K562 (cell line): ENCODE measurements at regions not wholly inside any gene's neighbourhood (a gene's known extent, or its start where the extent isn't known, plus 50 kb on each side); places are given as distances from the start of the nearest gene placed in this dataset.

Experiments
- ATAC-seq: fragments of 200-7000 bp; cut with Tn5 transposase; 3 replicates; pipeline ENCODE4 v1.9.1; 2020; ENCODE audit warnings: moderate library complexity
- BruUV-seq: library from RNA; stranded (reverse); fragments of 400-500 nt; replicated peaks from 2 replicates; lab custom pipeline; 2021; lab: Mats Ljungman, UMichigan
- CTCF ChIA-PET: fragments of 300-600 bp; formaldehyde crosslinking; extraction: SDS; loops from one replicate; lab custom pipeline; 2021; ENCODE audit warnings: low intra/inter-chr PET ratio; lab: Yijun Ruan, JAX
- POLR2A ChIA-PET: fragments of 300-600, 350-650 bp; sonication (Branson Sonifier 250); formaldehyde crosslinking; extraction: SDS; loops from one replicate; lab custom pipeline; 2021; ENCODE audit warnings: antibody characterized with exemption, inconsistent platforms; lab: Yijun Ruan, JAX
- DNase-seq, 4 experiments: peaks; one replicate each; pipeline versions ENCODE4 v3.0.0 to v3.0.0-alpha.2; 2011 to 2018; ENCODE audit warnings: low spot score in 3 of 4, mixed read lengths in 3 of 4; ENCODE audit errors: extremely low read depth in 1 of 4
- FAIRE-seq: peaks from 2 replicates; lab custom pipeline; 2011; peaks lifted over from hg19 to GRCh38; lab: Jason Lieb, UNC
- H2AFZ ChIP-seq: 2 replicates; pipeline ENCODE4 v1.6.0; 2011; ENCODE audit warnings: low read depth, low read length, control low read depth, inconsistent platforms
- H3K27ac ChIP-seq: fragments of 200-600 bp; 3 replicates; pipeline ENCODE4 v1.8.0; 2011; ENCODE audit warnings: low read depth, mild to moderate bottlenecking, control low read depth, inconsistent platforms, low read length, moderate library complexity, mixed read lengths; ENCODE audit errors: extremely low read depth
- H3K27me3 ChIP-seq, 2 experiments: fragments of 300-600 bp in 1 of 2; 2 replicates in 1 of 2; 3 replicates in 1 of 2; pipeline versions ENCODE4 v1.6.0 to v1.8.0; 2011; ENCODE audit warnings: inconsistent platforms in 2 of 2, low read length in 2 of 2, mild to moderate bottlenecking in 1 of 2, mixed read lengths in 1 of 2, moderate library complexity in 1 of 2; ENCODE audit not compliant: control insufficient read depth in 2 of 2, insufficient read depth in 2 of 2
- H3K36me3 ChIP-seq: fragments of 300-600 bp; 3 replicates; pipeline ENCODE4 v1.8.0; 2011; ENCODE audit warnings: mild to moderate bottlenecking, low read length, inconsistent platforms; ENCODE audit not compliant: control insufficient read depth, insufficient read depth
- H3K4me1 ChIP-seq, 2 experiments: fragments of 200-600 bp in 1 of 2; replicated peaks in 1 of 2; 2 replicates in 1 of 2; 3 replicates in 1 of 2; pipeline versions ENCODE4 v1.5.1 to v1.8.0; 2011; ENCODE audit warnings: inconsistent platforms in 2 of 2, low read length in 2 of 2, mild to moderate bottlenecking in 1 of 2, mixed read lengths in 1 of 2, moderate library complexity in 1 of 2; ENCODE audit not compliant: control insufficient read depth in 2 of 2, insufficient read depth in 2 of 2
- H3K4me2 ChIP-seq: 2 replicates; pipeline ENCODE4 v1.6.1; 2011; ENCODE audit warnings: low read length, control low read depth, inconsistent platforms, mixed read lengths; ENCODE audit not compliant: insufficient read depth
- H3K4me3 ChIP-seq: fragments of 200-600 bp; sonication (generic), shearing (Covaris generic); 2 replicates; pipeline ENCODE4 v1.5.1; 2016; ENCODE audit warnings: control low read depth, inconsistent platforms
- H3K79me2 ChIP-seq: fragments of 200-600 bp; 3 replicates; pipeline ENCODE4 v1.8.0; 2011; ENCODE audit warnings: low read length, inconsistent platforms; ENCODE audit not compliant: control insufficient read depth, insufficient read depth
- H3K9ac ChIP-seq, 2 experiments: 2 replicates each; pipeline versions ENCODE4 v1.6.0 to v1.6.1; 2011; ENCODE audit warnings: low read depth in 2 of 2, low read length in 2 of 2, control low read depth in 1 of 2, inconsistent platforms in 1 of 2, mild to moderate bottlenecking in 1 of 2, mixed read lengths in 1 of 2; ENCODE audit not compliant: insufficient read depth in 1 of 2
- H3K9me1 ChIP-seq: one replicate; pipeline ENCODE4 v1.6.0; 2011; ENCODE audit warnings: inconsistent platforms, mild to moderate bottlenecking, low read length, moderate library complexity; ENCODE audit not compliant: control insufficient read depth, insufficient read depth
- H3K9me3 ChIP-seq: replicated peaks from 2 replicates; pipeline ENCODE4 v1.5.1; 2011; ENCODE audit warnings: low read depth, low read length, inconsistent platforms; ENCODE audit not compliant: control insufficient read depth, insufficient read depth
- H4K20me1 ChIP-seq: replicated peaks from 2 replicates; pipeline ENCODE4 v1.6.1; 2011; ENCODE audit warnings: low read length, inconsistent platforms, mixed read lengths; ENCODE audit not compliant: control insufficient read depth, insufficient read depth
- CC2D1A ChIP-seq: fragments of 450-650 bp; IDR thresholded peaks from 2 replicates; pipeline ENCODE4 v1.6.1; 2017; ENCODE audit warnings: mild to moderate bottlenecking
- MYBL2 ChIP-seq, 2 experiments: fragments of 450-650 bp in 1 of 2; sonication (generic) in 1 of 2; formaldehyde crosslinking in 1 of 2; IDR thresholded peaks; 2 replicates each; pipeline versions ENCODE4 v1.6.1 to v1.8.1; 2017 to 2022; ENCODE audit warnings: borderline replicate concordance in 1 of 2, inconsistent platforms in 1 of 2, low read depth in 1 of 2, mild to moderate bottlenecking in 1 of 2, missing genetic modification reagents in 1 of 2, moderate library complexity in 1 of 2
- ZNF436 ChIP-seq: fragments of 250-450, 450-650 bp; sonication (Bioruptor Pico); formaldehyde crosslinking; IDR thresholded peaks from 2 replicates; pipeline ENCODE4 v1.7.0; 2020; ENCODE audit warnings: mild to moderate bottlenecking
- WGBS: fragments of 100-300 bp; shearing (Covaris generic); methylation state at CpG from one replicate; pipeline ENCODE4 v1.1.6; 2016; ENCODE audit warnings: low coverage, mixed read lengths; ENCODE audit not compliant: insufficient coverage; ENCODE audit errors: missing lambda C conversion rate; 5-methylcytosine and 5-hydroxymethylcytosine counted together
- in situ Hi-C: fragments of 300-500 bp; cut with MboI; formaldehyde crosslinking; loops from 4 replicates; pipeline ENCODE4 v1.15.0; 2018; ENCODE audit warnings: inconsistent platforms, mixed read lengths
- intact Hi-C: fragments of 100-400 bp; cut with micrococcal nuclease; formaldehyde crosslinking; loops from 2 replicates; pipeline ENCODE4 v1.14.2; 2022
- TF ChIP-seq, protein P1 (sequence below): fragments of 450-650 bp; formaldehyde crosslinking; IDR thresholded peaks from 2 replicates; pipeline ENCODE4 v1.4.0; 2020; ENCODE audit warnings: mild to moderate bottlenecking
- TF ChIP-seq, protein P2 (sequence below): fragments of 450-650 bp; IDR thresholded peaks from 2 replicates; pipeline ENCODE4 v1.6.1; 2018; ENCODE audit not compliant: partially characterized antibody

DNA sequence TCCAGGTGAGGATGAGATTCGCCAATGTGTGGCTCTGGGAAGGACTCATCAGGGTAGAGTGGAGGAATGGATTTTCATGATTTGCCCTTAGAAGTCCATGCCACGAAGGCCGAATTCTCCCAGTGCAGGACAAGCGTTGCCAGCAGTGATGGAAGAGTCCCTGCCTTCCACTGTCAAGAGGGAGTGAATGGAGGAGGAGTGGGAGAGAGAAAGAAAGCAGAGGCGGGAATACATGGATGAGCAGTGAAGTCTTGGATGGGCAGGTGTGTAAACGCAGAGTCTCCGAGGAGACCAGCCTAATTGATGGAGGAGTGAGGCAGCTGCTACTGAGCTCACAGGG is 419.2 kb downstream of the GLRX3 start:
- H3K9me1 ChIP-seq: no peaks in the 10 kb centered on the region
- no peaks in the 10 kb centered on the region for H4K20me1 ChIP-seq
- H3K4me3 ChIP-seq: no peak overlapping the region
- no peaks in the 10 kb centered on the region for H3K36me3 ChIP-seq
- no peak overlapping the region for H2AFZ ChIP-seq
- no peak overlapping the region for H3K4me2 ChIP-seq
- FAIRE-seq (no peak), DNase-seq (no peak), ATAC-seq (no peak)
- CTCF ChIA-PET: no interaction called here
- WGBS: 0% methylated on average over 3 of the region's 7 CpGs
- peaks cover 0 to 7% of the 10 kb centered on the region in 2 experiments; a peak in 2 of 5 replicates for H3K27me3 ChIP-seq
- in situ Hi-C loops (no loop called here), intact Hi-C loops (no loop called here)
- no peak overlapping the region for H3K9ac ChIP-seq
- TF ChIP-seq MYBL2 (IDR thresholded peaks at IDR 0.05; ENCODE audit: low read depth) (no peak), MYBL2 (CRISPR knock-in tag; IDR thresholded peaks at IDR 0.05; ENCODE audit: borderline replicate concordance) (no peak), ZNF436 (CRISPR knock-in tag) (no peak), CC2D1A (no peak)
- TF ChIP-seq, protein P1, sequence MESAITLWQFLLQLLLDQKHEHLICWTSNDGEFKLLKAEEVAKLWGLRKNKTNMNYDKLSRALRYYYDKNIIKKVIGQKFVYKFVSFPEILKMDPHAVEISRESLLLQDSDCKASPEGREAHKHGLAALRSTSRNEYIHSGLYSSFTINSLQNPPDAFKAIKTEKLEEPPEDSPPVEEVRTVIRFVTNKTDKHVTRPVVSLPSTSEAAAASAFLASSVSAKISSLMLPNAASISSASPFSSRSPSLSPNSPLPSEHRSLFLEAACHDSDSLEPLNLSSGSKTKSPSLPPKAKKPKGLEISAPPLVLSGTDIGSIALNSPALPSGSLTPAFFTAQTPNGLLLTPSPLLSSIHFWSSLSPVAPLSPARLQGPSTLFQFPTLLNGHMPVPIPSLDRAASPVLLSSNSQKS (CRISPR knock-in tag): no peak
- TF ChIP-seq, protein P2, sequence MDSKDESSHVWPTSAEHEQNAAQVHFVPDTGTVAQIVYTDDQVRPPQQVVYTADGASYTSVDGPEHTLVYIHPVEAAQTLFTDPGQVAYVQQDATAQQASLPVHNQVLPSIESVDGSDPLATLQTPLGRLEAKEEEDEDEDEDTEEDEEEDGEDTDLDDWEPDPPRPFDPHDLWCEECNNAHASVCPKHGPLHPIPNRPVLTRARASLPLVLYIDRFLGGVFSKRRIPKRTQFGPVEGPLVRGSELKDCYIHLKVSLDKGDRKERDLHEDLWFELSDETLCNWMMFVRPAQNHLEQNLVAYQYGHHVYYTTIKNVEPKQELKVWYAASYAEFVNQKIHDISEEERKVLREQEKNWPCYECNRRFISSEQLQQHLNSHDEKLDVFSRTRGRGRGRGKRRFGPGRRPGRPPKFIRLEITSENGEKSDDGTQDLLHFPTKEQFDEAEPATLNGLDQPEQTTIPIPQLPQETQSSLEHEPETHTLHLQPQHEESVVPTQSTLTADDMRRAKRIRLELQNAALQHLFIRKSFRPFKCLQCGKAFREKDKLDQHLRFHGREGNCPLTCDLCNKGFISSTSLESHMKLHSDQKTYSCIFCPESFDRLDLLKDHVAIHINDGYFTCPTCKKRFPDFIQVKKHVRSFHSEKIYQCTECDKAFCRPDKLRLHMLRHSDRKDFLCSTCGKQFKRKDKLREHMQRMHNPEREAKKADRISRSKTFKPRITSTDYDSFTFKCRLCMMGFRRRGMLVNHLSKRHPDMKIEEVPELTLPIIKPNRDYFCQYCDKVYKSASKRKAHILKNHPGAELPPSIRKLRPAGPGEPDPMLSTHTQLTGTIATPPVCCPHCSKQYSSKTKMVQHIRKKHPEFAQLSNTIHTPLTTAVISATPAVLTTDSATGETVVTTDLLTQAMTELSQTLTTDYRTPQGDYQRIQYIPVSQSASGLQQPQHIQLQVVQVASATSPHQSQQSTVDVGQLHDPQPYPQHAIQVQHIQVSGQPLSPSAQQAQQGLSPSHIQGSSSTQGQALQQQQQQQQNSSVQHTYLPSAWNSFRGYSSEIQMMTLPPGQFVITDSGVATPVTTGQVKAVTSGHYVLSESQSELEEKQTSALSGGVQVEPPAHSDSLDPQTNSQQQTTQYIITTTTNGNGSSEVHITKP: no peak
- TF ChIP-seq, all 486 proteins: peak for 0
- Histone ChIP-seq H3K27ac (no peak overlapping the region), H3K79me2 (no peaks in the 10 kb centered on the region), H3K4me1 (no peaks in the 10 kb centered on the region), H3K9me3 (no peaks in the 10 kb centered on the region)
- POLR2A ChIA-PET: no interaction called here
- no TSS peak for BruUV-seq
